ENCODE measurements at regions not wholly inside any gene's neighbourhood (a gene's known extent, or its start where the extent isn't known, plus 50 kb on each side); places are given as distances from the start of the nearest gene placed in this dataset.

DNA sequence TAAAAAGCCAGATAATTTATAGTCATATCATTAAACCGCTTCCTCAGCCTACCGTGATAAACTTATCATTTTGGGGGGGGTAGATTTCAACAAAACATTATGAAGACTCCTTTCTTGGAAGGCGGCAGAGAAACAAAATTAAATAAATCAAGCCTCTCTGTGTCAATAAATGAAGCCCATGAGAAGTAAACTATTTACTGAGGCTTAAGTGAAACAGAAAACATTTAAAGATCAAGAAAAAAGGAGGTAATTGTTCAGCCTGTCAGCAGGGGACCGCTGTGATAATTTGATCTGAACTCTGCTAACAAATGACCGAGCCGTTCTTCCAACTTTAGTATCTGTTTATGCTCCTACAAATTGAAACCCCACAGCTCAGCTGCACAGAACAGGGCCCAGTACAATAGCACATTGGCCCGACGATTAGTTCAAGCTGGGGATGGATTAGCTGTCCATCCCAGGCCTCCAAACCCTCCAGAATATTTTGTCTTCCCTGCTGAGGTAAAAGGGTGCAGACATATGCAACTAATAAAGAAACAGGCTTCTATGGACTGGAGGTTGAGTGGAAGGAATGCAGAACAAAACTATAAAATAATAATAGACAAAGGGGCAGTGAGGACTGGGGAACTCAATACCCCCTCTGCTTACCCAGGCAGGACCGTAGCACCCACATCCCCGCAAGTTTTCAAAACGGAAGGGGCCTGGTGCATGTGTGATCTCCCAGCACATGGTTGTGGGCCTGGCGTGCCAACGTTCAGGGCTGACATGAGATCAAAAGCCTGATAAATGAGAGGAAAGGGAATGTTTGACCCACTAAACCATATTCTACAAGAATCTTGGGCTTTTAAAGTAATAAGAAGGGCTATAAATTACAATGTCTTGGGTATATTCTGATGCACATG is 298.1 kb upstream of the IRX5 start:
- Mint-ChIP-seq H3K27me3 (peaks cover 2% of the 10 kb centered on the region), H3K4me1 (no peaks in the 10 kb centered on the region), H3K9me3 (no peaks in the 10 kb centered on the region), H3K4me3 (no peak overlapping the region), H3K36me3 (ENCODE audit: low read depth) (no peaks in the 10 kb centered on the region), H3K27ac (no peak overlapping the region)
- intact Hi-C loops (cut with micrococcal nuclease), result no loop called here
- DNase-seq, result no peak

- Mint-ChIP-seq H3K4me3 (no peak overlapping the region), H3K27ac (no peak overlapping the region), H3K27me3 (peaks cover 2% of the 10 kb centered on the region), H3K9me3 (no peaks in the 10 kb centered on the region), H3K36me3 (ENCODE audit: low read depth) (no peaks in the 10 kb centered on the region), H3K4me1 (no peaks in the 10 kb centered on the region)
- DNase-seq, result no peak
- intact Hi-C loops (cut with micrococcal nuclease), result no loop called here
These were observed 298.9 kb upstream of the IRX5 start for GRCh38 chr16:54631782-54632181.

- intact Hi-C loops (cut with micrococcal nuclease), result no loop called here
- H3K27me3 Mint-ChIP-seq, result peaks cover 2% of the 10 kb centered on the region
- no peak overlapping the region for H3K27ac Mint-ChIP-seq
- no peaks in the 10 kb centered on the region for H3K36me3 Mint-ChIP-seq (ENCODE audit: low read depth)
- DNase-seq, result no peak
- H3K4me1 Mint-ChIP-seq, result no peaks in the 10 kb centered on the region
- H3K4me3 Mint-ChIP-seq, result no peak overlapping the region
- H3K9me3 Mint-ChIP-seq, result no peaks in the 10 kb centered on the region
These were observed 300.2 kb upstream of the IRX5 start for GRCh38 chr16:54630284-54630967.

DNA sequence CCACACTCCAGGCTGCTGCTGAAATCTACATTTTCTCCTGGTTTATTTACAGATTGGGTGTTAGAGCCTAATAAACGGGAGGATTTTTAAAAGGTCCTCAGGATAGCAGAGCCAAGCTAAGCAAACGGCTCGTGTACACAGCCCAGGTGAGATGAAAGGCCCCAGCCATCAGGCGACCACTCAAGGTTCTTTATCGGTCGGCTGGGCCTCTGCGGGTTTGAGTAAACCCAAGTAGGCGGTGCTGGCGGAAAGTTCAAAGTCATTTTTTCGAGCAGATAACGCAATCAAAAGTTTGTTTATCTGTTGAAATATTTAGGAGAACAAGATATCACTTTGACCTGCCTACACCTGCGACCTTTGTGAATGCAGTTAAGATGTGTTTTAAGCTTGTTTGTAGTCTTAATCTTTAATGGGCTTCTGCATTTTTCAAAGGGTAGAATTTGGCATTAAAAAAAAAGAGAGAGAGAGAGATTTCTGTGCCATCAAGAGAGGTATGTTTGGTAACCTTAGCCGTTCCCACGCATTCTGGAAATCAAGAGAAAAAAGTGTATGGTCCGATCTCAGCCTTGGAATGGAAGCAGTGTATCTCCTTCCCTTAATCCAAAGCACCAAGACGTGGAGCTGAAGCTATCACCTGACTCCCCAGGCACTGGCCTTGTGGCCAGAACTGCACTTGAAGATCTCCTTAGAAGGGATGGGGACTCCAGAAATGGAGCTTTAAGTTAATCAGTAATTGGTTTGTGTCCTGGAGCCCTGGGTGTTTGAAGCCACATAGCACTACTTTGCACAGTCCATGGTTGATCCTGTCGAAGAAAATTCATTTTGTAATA is 301.7 kb upstream of the IRX5 start:
- DNase-seq, result no peak
- Mint-ChIP-seq H3K27ac (no peak overlapping the region), H3K4me1 (no peaks in the 10 kb centered on the region), H3K36me3 (ENCODE audit: low read depth) (no peaks in the 10 kb centered on the region), H3K9me3 (no peaks in the 10 kb centered on the region), H3K4me3 (no peak overlapping the region), H3K27me3 (peaks cover 2% of the 10 kb centered on the region)
- intact Hi-C loops (cut with micrococcal nuclease), result no loop called here

DNA sequence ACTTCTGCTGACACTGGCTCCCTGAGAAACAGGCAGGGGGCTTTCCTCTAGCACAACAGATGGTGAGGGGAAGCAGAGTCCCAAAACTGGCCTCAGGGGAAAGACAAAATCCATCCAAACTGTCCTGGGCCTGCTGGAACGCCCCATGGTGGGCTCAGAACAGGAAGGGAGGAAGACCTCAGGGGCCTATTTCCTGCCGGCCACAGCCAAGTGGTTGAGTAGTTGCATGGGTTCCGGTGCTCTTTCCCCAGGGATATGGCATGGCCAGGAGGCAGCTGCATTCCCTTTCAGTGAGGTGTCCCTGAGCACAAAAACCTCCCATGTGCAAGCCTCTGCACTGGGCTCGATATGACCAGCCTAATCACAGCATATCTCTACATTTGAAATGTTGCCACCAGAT is 303.0 kb upstream of the IRX5 start:
- intact Hi-C loops (cut with micrococcal nuclease), result no loop called here
- Mint-ChIP-seq H3K9me3 (no peaks in the 10 kb centered on the region), H3K36me3 (ENCODE audit: low read depth) (no peaks in the 10 kb centered on the region), H3K27me3 (peaks cover 2% of the 10 kb centered on the region), H3K27ac (no peak overlapping the region), H3K4me3 (no peak overlapping the region), H3K4me1 (no peaks in the 10 kb centered on the region)
- DNase-seq, result no peak

DNA sequence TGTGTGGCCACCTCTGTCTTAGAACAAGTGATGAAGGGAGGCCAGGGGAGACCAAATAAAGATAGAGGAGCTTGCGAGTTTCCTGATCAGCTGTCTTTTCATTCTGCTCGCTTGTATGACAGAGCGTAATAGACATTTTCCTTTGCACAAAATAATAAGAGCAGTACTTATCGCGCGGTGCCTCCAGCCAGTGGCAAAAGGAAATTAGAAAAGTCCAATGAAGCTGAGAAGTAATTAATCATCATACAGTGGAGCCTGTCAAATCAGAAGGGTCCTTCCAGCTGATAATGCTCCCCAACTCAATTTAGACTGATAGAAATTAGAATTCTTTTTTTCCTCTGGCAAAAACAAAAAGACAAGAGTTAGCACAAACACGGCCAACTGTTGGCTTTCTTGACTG is 307.0 kb upstream of the IRX5 start:
- no peaks in the 10 kb centered on the region for H3K27me3 Mint-ChIP-seq
- H3K4me3 Mint-ChIP-seq, result no peak overlapping the region
- intact Hi-C loops (cut with micrococcal nuclease), result no loop called here
- DNase-seq, result no peak
- no peaks in the 10 kb centered on the region for H3K9me3 Mint-ChIP-seq
- H3K27ac Mint-ChIP-seq, result no peak overlapping the region
- H3K4me1 Mint-ChIP-seq, result no peaks in the 10 kb centered on the region
- H3K36me3 Mint-ChIP-seq (ENCODE audit: low read depth), result no peaks in the 10 kb centered on the region

DNA sequence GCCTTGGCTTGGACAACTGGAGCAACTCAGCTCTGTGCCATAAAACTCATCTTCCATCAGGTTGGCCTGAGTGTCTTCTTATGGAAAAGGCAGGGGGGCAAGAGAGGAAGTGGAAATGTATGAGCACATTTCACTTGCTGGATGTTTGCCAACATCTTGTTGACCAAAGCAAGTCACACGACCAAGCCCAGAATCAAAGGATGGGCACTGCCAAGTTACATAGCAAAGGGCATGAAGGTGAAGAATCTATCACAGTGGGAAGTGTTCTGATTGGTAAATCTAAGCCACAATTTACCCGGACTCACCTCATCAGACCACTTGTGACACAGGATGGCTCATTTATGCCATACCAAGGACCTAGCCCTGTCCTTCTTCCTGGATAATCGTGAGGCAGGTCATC is 310.5 kb upstream of the IRX5 start:
- no peaks in the 10 kb centered on the region for H3K27me3 Mint-ChIP-seq
- no peaks in the 10 kb centered on the region for H3K36me3 Mint-ChIP-seq (ENCODE audit: low read depth)
- H3K27ac Mint-ChIP-seq, result no peak overlapping the region
- no peak for DNase-seq
- H3K9me3 Mint-ChIP-seq, result no peaks in the 10 kb centered on the region
- H3K4me3 Mint-ChIP-seq, result no peak overlapping the region
- no peaks in the 10 kb centered on the region for H3K4me1 Mint-ChIP-seq
- intact Hi-C loops (cut with micrococcal nuclease), result no loop called here

DNA sequence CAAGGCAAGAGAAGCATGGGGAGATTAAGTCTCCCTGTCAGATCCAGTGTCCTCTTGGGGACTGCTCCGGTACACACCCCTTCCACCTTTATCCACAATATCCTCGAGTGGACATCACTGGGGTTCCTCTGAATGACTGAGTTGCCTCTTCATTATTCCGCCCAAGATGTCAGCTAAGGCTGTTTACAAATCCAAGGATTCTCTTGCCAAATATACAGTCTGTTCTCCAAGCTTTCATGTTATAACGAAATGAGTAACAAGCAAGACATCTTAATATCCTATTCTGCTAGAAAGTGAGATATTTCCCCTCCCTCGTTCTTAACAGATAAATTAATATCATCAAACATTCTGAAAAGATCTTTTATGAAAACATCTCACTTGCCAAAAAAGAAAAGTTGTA is 314.1 kb upstream of the IRX5 start:
- Mint-ChIP-seq H3K4me3 (no peak overlapping the region), H3K36me3 (ENCODE audit: low read depth) (no peaks in the 10 kb centered on the region), H3K4me1 (no peaks in the 10 kb centered on the region), H3K9me3 (no peaks in the 10 kb centered on the region), H3K27ac (no peak overlapping the region), H3K27me3 (no peaks in the 10 kb centered on the region)
- intact Hi-C loops (cut with micrococcal nuclease), result no loop called here
- DNase-seq, result no peak

DNA sequence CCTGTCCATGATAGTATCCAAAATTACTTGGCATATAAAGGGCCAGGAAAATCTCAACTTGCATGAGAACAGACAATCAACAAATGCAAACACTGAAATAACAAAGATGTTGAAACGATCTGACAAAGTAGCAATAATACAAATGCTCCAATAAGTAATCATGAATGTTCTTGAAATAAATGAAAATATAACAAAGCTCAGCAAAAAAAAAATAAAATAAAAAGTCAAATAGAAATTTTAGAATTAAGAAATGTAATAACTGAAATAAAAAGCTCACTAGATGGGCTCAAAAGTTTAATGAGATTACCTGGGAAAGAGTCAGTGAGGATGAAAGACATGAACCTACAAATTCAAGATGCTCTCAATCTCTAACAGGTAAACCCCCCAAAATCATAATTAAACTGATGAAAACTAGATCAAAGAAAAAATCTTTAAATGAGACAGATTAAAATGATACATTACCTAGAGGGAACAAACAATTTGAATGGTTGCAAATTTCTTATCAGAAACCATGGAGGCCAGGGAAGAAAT is 319.0 kb upstream of the IRX3 start:
- no peak for DNase-seq
- Mint-ChIP-seq H3K27me3 (no peaks in the 10 kb centered on the region), H3K36me3 (ENCODE audit: low read depth) (no peaks in the 10 kb centered on the region), H3K9me3 (peaks cover 10% of the 10 kb centered on the region), H3K4me1 (no peaks in the 10 kb centered on the region), H3K4me3 (no peak overlapping the region), H3K27ac (no peak overlapping the region)
- intact Hi-C loops (cut with micrococcal nuclease), result no loop called here

GRCh38 chr16:54602666-54603065 is 316.1 kb upstream of the IRX3 start:
- Mint-ChIP-seq H3K4me3 (no peak overlapping the region), H3K36me3 (ENCODE audit: low read depth) (no peaks in the 10 kb centered on the region), H3K27me3 (no peaks in the 10 kb centered on the region), H3K9me3 (peaks cover 10% of the 10 kb centered on the region), H3K27ac (no peak overlapping the region), H3K4me1 (no peaks in the 10 kb centered on the region)
- intact Hi-C loops (cut with micrococcal nuclease), result no loop called here
- DNase-seq, result no peak

- DNase-seq, result no peak
- no peaks in the 10 kb centered on the region for H3K4me1 Mint-ChIP-seq
- H3K27me3 Mint-ChIP-seq, result peaks cover 16% of the 10 kb centered on the region
- no peak overlapping the region for H3K4me3 Mint-ChIP-seq
- intact Hi-C loops (cut with micrococcal nuclease), result no loop called here
- no peak overlapping the region for H3K27ac Mint-ChIP-seq
- no peaks in the 10 kb centered on the region for H3K9me3 Mint-ChIP-seq
- no peaks in the 10 kb centered on the region for H3K36me3 Mint-ChIP-seq (ENCODE audit: low read depth)
These were observed 310.6 kb upstream of the IRX3 start for GRCh38 chr16:54597222-54597621.

DNA sequence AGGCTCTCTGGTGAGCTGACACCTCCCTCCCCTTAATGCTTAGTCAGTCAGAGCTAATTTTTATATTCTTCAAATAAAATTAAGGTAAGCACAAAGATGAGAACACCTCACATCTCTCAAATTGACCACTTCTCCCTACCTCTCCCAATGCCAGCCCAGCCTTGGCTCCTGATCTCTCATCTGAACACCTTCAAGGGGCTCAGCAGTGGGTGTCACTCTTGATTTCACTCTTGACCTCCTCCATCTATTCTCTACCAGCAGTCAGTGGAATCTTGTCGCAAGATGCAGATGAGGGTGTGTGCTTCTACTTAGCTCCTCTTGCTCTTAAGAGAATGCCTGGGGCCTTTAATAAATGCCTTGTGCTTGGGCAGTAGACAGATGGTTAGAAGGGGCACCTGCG is 309.0 kb upstream of the IRX3 start:
- no peak for DNase-seq
- no peak overlapping the region for H3K27ac Mint-ChIP-seq
- H3K27me3 Mint-ChIP-seq, result peaks cover 16% of the 10 kb centered on the region
- intact Hi-C loops (cut with micrococcal nuclease), result no loop called here
- H3K4me3 Mint-ChIP-seq, result no peak overlapping the region
- H3K4me1 Mint-ChIP-seq, result no peaks in the 10 kb centered on the region
- H3K36me3 Mint-ChIP-seq (ENCODE audit: low read depth), result no peaks in the 10 kb centered on the region
- no peaks in the 10 kb centered on the region for H3K9me3 Mint-ChIP-seq

- Mint-ChIP-seq H3K27me3 (peaks cover 16% of the 10 kb centered on the region), H3K4me3 (no peak overlapping the region), H3K9me3 (no peaks in the 10 kb centered on the region), H3K27ac (no peak overlapping the region), H3K36me3 (ENCODE audit: low read depth) (no peaks in the 10 kb centered on the region), H3K4me1 (no peaks in the 10 kb centered on the region)
- DNase-seq, result no peak
- intact Hi-C loops (cut with micrococcal nuclease), result no loop called here
These were observed 308.2 kb upstream of the IRX3 start for GRCh38 chr16:54594601-54595391.
